ENCODE measurements at regions not wholly inside any gene's neighbourhood (a gene's known extent, or its start where the extent isn't known, plus 50 kb on each side); places are given as distances from the start of the nearest gene placed in this dataset.
"Not testable (repeated sequence)": the region's sequence is repeated elsewhere in the genome, so short reads cannot be mapped to it uniquely, and the experiment has no call there.

DNA sequence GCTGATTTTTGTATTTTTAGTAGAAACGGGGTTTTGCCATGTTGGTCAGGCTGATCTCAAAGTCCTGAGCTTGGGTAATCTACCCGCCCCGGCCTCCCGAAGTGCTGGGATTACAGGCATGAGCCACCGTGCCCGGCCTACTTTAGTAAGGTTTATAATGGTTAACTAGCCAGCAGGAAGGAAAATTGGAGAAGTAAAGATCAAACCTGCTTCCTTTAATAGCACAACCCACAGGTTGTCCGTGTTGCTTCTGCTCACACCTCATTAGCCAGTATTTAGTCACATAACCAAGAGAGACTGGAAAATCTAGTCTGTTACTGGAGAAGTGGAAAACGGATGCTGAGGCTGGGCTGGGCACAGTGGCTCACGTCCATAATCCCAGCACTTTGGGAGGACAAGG lies 51.9 kb upstream of the TBL1XR1 start:
- DNase-seq, result no peak

DNA sequence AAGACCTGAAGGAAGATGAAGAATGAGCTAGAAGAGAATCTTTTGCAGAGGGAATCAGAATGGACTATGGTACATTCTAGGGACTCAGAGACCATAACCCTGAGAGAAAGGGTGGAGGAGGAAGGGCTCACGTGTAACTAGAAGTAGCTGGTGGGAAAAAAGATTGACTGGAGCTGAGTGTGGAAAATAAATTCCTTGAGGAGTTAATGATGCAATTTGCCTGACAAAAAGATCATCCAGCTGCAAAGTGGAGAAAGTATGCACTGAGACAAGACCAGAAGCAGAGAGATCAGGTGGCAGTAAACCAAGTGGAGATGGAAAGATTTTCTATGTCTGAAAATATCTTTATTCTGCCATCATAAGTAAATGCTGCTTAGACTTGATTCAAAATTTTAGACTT lies 52.9 kb upstream of the TBL1XR1 start:
- DNase-seq, result no peak

DNA sequence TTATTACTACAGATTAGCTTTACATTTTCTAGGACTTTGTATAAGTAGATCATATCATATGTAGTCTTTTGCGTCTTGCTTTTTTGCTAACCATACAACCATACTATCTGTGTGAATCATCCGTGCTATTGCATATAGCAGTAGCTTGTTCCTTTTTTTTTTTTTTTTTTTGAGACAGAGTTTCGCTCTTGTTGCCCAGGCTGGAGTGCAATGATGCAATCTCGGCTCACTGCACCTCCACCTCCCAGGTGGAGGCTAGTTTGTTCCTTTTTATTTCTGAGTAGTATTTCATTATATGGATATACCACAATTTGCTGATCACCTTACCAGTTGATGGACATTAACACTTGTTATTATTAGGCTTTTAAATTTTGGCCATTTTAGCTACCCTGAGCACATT lies 54.5 kb upstream of the TBL1XR1 start:
- DNase-seq, result no peak

DNA sequence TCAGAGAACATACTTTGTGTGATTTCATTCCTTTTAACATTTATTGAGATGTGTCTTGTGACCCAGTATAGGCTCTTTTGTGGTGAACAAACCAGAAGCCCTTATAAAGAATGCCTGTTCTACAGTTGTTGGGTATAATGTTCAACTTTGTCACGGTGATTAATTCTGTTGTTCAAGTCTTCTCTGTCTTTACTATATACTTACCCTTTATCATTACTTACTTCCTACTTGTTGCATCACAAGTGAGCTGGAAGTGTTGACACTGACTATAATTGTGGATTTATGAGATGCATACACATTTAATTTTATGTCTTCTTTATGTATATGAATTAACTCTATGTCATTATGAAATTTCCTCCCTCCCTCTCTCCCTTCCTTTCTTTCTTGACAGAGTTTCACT lies 59.7 kb upstream of the TBL1XR1 start:
- DNase-seq, result no peak

DNA sequence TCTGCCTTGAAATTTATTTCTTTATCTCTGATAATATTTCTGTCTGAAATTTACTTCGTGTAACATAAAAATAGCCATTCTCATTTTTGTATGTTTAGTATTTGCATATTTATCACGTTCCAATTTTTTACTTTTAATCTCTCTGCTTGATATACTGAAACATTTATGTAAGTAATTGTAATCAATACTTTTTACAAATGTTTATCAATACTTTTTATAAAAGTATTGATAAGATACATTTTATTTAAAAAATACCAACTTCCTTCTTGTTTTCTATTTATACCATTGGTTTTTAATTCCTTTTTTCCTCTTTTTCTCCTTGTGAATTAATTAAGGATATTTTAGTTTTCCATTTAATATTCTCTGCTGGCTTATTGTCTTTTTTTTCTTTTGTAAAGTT lies 60.3 kb upstream of the TBL1XR1 start:
- no peak for DNase-seq

DNA sequence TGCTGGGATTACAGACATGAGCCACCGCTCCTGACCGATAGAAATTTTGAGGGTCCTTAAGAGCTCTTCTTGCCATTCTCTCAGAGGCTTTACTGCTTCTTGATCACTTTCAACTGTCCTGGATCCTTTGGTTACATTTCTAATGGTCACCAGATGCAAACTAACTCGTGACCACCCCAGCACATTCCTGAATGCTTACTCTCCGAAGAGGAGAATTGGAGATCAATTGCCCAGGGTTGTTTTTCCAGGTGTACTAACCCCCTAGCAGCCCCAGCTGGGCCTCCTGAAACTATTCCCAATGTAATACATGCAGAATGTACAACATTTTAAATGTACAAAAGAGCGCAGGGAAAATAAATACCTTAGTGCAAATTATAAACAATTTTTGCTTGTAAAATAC lies 65.1 kb upstream of the TBL1XR1 start:
- no peak for DNase-seq

DNA sequence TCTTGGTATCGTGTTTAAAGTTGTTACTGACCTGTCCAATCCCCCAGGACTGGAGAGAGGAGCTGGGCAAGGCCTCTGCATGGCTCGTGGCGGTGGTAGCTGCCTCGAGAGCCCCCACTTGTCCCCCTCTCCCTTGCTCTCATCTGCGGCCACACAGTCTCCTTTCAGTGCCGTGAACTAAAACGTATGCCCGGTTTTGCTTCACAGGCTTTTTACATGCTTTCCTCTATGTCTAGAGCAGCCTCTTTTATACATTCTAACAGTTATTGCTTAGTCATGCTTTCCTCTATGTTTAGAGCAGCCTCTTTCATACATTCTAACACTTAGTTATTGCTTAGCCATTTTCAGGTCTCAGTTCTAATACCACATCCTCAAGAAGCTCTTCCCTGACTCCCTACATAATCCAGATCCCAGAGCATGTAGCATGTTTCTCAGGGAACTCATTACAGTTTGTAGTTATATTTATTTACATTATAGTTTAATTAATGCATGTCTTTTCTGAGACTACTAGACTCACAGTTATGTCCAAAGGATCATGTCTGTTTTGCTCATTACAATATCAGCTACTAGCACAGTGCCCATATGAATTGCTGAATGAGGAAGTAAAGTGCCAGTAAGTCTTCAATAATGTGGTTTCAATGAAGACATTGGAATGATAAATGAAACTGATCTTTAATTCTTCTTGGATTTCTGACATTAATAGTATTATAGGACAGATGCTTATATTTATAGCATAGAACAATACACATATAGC lies 66.5 kb upstream of the TBL1XR1 start:
- no peak for DNase-seq

DNA sequence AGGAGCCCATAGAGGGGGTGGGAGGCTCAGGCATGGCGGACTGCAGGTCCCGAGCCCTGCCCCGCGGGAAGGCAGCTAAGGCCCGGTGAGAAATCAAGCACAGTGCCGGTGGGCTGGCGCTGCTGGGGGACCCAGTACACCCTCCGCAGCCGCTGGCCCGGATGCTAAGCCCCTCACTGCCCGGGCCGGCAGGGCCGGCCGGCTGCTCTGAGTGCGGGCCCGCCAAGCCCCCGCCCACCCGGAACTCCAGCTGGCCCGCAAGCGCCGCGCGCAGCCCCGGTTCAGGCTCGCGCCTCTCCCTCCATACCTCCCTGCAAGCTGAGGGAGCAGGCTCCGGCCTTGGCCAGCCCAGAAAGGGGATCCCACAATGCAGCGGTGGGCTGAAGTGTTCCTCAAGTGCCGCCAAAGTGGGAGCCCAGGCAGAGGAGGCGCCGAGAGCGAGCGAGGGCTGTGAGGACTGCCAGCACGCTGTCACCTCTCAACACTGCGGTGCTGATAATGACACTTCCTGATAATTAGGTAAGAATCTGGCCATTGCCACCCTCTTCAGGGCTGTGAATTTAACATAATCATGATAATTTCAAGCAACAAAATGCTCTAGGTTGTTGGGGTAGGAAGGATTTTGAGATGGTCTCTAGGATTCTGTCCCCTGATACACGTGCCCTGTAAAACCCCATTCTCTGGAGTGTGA lies 74.7 kb upstream of the TBL1XR1 start:
- DNase-seq, result not testable (repeated sequence)

DNA sequence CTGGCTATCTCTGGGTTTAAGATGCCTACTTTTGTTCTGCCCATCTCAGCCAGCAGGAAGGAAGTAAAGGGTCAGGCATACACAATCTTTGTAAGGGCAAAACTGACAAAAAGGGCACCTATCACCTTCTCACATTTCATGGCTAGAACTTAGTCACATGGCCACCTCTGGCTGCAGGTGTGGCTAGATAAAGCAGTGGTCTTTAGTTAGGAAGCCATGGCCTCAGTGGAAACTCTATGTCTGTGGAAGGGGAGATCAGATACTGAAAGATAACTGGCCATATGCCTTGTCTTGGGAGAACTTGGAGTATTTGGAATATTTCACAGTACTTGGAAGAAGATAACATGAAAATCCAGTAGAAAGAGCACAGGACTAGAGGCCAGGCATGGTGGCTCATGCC lies 80.7 kb upstream of the TBL1XR1 start:
- DNase-seq, result no peak

DNA sequence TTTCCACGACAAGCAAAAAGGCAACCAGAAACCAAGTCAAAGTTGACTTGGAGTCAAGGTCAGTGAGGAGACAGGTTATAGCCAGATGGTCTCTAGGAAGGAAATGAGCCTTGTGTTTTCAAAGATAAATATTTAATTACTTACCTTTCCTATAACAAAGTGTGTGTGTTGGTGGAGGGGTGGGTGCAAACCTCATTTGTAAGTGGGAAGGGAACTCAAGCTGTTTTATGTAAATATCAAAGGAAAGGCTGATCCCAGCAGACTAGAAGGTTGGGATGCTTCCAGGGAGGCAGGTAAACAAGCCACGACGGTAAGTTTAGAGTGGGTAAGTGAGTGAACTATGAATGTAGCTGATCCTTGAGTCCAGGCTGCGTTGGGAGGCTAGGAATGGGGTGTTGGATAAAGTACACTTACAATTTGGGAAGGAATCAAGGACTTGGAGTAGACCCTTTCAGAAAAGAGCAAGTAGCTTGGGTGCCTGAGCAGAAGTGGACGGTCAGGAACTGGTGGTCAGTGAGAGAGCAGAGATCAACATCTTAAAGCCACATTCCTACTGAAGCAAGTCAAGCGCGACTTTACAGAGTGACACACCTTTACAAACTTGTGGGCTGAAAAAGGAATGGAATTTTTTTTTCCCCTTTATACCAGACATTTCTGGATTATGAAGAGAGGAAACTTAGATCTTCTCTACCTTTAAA lies 82.0 kb upstream of the TBL1XR1 start:
- DNase-seq, result peak; percentile 74

DNA sequence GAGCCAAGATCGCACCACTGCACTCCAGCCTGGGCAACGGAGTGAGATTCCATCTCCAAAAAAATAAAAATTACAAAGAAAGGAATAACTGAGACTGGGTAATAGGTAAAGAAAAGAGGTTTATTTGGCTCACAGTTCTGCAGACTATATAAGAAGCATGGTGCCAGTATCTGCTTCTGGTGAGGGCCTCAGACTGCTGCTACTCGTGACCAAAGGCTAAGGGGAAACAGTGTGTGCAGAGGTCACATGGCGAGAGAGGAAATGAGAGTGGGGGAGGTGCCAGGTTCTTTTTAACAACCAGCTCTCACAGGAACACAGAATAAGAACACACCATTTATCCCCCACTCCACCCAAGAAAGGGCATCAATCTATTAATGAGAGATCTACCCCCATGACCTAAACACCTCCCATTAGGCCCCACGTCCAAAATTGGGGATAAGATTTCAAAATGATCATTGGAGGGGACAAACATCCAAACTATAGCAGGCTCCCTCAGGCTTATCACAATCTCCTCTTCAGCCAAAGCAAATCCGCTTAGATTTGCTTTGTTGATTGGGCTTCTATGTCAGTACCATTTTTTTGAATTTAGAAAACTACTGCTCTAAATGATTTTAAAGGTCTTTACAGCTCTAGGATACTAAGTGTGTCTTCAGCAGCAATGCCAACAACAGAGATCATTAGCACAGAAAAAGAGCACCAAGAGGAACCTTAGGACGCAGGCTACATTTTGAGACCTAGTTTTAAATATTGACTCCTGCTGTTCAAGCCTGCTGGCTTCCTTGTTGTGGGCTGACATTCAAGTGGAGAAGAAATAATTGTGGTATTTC lies 84.2 kb upstream of the TBL1XR1 start:
- peak; percentile 45 for DNase-seq

DNA sequence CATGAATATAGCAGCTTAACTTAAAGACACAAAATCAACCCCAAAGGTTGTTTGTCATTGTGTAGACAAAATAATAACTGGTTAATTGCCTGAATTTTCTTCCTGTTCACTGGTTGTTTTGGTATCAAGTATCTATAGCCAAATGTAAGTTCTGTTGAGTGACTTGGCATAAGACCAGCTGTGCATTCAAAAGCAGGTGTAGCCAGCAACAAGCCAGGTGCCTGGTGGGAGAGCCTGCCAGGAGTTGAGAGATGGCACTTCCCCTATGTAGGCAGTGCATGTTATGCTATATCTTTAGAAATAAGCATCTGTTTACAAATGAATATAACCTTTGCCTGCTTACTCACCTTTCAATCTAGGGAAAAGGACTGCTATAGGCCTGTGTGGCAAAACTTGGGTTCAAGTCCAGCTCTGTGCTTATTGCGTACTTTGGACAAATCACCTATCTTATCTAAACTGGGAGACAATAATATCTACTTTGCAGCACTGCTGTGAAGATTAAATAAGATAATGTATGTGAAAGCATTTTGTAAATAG lies 84.9 kb upstream of the TBL1XR1 start:
- DNase-seq, result peak; percentile 98

DNA sequence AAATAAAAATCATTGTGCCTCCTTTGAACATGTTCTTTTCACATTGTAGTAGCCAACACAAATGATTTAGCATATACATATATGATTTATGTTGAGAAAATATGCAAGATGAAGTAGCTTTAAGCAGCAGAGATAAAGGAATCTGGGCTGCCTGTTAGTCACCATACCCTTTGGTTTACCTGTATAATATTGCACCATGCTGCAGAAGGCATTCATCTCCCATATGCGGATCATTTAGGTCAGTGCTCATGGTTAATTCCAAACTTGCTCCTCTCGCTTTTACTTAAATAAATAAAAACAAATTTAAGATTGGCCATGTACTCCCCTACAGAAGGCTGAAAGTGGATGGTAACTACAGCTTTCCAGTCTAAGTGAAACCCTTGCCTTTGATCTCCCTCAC lies 86.7 kb upstream of the TBL1XR1 start:
- DNase-seq, result no peak

DNA sequence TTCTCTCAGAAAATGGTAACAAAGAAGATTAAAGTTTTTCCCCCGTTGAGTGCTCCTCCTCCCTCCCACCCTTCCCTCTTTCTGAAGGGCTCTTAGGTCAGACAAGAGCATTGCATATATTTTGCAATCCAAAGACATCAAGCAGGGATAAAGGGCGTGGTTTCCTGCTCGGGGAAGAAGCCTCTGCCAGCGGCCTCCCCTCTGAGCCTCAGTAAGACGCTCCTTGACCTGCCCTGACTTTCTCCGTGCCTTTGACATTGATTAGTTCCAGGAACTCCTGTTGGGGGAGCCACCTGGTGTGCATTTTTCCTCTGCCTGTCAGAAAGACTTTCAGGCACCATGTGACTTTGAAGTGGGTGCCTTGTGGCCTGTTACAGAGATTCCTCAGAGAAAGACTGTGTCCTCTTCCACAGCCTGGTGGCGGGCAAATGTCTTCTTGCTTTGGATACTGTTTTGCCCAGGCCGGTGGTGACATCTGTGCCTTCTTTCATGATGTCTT lies 87.2 kb upstream of the TBL1XR1 start:
- DNase-seq, result peak; percentile 39

DNA sequence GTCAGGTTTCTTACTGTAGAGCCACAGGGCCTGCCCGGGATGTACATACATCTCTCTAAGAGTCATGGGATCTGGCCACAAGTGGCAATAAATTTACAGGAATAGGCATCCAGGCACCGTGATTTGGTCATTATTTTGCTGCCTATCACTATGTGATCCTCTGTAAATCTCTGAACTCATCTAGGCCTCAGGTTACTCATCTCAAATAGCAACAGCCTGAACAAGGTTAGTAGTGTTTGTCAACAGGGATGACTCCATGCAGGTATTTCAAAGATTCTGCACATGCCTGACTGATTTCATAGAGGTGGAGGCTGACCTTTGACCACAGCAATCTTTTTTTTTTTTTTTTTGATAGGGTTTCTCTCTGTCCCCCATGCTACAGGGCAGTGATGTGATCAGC lies 88.8 kb upstream of the TBL1XR1 start:
- peak; percentile 29 for DNase-seq

DNA sequence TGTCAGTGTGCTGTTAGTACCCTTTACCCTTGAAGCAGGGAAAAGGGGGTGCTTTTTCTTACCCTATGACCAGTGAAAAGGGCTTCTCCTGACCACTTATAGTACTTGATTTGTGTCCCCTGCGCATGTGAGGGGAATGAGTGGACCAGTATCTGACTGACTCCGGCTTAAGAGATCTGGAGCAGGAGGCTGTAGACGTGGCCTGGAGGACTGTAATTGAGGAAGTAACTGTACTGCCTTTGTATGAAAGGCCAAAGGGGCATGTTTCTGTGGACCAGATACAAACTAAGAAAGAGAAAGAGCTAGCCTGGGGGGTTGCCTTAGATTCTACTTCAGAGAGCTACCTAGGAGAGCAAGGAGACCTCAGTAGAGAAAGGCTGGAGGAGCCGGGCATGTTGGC lies 89.9 kb upstream of the TBL1XR1 start:
- no peak for DNase-seq

DNA sequence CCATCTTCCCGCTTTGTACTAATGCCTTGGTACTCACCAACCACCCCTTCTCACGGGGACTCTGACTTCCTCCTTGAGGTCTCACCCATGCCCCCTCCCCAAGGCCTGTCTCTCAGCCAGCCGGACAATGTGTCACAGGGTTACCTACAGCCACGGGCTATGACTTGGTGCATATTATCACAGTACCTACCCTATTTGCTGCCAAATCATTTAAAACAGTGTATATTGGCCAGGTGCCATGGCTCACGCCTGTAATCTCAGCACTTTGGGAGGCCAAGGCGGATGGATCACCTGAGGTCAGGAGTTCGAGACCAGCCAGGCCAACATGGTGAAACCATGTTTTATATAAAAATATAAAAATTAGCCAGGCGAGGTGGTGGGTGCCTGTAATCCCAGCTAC lies 93.4 kb upstream of the TBL1XR1 start:
- DNase-seq, result no peak

DNA sequence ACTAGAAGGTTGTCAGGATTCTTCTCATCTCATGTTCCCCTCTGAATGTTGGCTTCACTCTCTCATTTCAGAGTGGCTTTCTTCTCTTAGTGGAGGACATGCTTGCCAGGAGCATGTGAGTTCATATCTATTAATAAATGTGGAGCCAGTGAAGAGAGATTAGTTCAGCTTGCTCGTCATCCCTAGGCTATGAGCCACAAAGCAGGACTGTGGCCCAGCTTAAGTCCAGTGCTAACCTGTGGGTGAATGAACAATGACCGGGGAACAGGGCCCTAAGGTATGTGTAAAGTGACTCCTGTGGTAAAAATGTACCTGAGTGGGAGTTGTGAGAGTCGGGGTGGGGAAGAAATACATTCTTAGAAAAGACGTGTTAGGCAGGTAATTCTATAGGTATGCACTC lies 96.9 kb upstream of the TBL1XR1 start:
- DNase-seq, result no peak

DNA sequence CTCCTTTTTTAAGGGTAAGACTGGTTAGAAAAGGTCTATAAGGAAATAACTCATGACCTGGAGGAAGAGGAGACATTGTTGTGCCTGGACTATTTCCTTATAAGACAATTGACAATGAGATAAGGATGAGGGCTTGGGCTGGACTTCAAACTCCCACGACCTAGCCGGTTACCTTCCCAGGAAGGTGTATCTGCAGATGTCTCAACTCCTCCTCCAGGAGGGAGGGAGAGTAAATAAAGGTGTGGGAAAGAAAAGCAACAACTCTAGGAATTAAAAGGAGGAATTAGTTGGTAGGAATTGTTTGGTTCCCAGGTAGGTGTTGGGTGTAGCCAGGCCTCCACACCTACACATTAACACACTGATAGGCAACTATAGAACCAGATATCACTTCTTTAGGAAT lies 97.8 kb upstream of the TBL1XR1 start:
- DNase-seq, result no peak

DNA sequence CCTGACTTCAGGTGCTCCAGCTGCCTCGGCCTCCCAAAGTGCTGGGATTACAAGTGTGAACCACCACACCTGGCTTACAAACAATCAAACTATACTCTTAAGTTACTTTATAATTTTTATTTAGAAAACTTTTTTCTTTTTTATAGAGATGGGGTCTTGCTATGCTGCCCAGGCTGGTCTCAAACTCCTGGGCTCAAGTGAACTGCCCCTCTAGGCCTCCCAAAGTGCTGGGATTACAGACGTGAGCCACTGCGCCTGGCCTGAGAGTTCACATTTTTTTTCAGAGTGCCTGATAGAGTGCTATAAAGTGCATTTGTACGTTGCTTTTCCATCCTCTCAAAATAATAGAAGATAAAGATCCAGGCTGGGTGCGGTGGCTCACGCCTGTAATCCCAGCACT lies 102.0 kb upstream of the TBL1XR1 start:
- DNase-seq, result no peak

DNA sequence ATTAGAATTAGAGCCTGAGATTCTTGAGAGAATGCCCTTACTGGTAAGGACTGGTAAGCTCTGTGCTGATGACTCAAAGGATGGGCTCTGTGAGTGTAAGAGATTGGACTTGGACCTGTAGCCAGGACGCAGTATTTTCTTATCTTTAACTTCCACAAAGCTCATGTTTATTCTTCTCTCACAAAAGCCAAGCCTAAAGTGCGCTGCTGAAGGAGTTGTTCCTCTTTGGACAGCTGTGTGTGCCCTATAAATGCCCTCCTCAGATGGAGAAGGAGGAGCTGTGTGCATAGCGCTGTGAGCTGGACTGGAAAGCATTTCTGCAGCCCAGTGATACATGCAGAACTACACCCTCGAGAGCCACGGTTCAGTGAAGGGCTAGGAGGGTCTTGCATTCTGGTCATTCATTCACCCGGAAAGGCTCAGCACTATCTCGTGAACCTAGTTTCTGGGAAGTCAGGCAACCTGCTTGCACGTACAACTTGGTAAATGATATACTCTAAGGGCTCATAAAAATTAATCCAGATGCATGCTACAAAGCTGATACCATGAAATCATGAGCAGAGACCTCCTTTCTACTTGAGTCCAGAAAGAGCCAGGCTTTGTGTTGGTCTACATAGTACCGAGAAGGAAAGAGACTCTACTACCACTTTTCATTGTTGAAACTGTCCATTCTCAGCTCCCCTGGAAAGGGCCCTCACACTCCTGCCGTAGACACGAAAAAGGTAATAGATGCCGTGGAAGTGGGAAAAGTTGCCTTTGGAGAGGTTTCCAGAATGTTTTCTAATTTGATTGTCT lies 103.0 kb upstream of the TBL1XR1 start:
- peak; percentile 24 for DNase-seq

DNA sequence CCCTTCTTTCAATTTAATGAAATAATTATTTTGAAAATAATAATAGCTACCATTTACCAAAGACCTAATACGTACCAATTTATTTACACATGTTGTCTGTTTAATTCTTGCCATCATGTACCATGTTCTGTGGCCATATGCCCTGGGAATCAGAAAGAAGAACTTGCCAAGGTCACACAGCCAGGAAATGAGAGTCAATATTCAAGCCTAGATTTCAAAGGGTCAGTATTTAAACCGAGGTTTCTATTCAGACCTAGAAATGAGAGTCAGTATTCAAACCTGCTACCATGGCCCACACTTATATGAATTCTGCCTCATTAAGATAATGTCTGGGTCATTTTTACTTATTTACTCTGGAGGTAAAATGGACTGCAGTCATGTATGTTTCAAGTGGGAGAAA lies 103.6 kb upstream of the TBL1XR1 start:
- no peak for DNase-seq
